ENCODE measurements at regions not wholly inside any gene's neighbourhood (a gene's known extent, or its start where the extent isn't known, plus 50 kb on each side); places are given as distances from the start of the nearest gene placed in this dataset.

- no peak for TF ChIP-seq CTCF (IDR thresholded peaks at IDR 0.05)
- TF ChIP-seq POLR2A (IDR thresholded peaks at IDR 0.05), result no peak
- TF ChIP-seq EP300 (IDR thresholded peaks at IDR 0.05), result no peak
Observed at GRCh38 chr4:11724731-11725130, 296.0 kb upstream of the HS3ST1 start.
